ENCODE measurements at regions not wholly inside any gene's neighbourhood (a gene's known extent, or its start where the extent isn't known, plus 50 kb on each side); places are given as distances from the start of the nearest gene placed in this dataset.

DNA sequence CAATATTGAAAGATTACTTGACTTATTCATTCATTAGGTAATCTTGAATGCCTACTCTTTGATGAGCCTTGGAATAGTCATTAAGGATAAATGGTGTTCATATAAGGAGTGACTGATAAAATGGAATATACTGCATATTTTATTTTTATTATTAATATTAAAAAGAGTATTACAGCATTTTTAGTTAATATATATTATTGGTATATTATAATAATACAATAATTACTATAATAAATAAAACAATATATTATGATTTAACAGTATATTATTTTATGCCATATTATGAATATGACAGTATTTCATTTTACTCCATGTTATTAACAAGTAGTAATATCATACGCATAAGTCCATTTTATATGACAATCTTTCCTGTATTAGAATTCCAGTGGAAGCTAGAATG, 490.8 kb upstream of the NFIA start:
- TF ChIP-seq POLR2A (IDR thresholded peaks at IDR 0.05): no peak
- TF ChIP-seq POLR2AphosphoS5 (IDR thresholded peaks at IDR 0.05): no peak
- TF ChIP-seq, protein P1, sequence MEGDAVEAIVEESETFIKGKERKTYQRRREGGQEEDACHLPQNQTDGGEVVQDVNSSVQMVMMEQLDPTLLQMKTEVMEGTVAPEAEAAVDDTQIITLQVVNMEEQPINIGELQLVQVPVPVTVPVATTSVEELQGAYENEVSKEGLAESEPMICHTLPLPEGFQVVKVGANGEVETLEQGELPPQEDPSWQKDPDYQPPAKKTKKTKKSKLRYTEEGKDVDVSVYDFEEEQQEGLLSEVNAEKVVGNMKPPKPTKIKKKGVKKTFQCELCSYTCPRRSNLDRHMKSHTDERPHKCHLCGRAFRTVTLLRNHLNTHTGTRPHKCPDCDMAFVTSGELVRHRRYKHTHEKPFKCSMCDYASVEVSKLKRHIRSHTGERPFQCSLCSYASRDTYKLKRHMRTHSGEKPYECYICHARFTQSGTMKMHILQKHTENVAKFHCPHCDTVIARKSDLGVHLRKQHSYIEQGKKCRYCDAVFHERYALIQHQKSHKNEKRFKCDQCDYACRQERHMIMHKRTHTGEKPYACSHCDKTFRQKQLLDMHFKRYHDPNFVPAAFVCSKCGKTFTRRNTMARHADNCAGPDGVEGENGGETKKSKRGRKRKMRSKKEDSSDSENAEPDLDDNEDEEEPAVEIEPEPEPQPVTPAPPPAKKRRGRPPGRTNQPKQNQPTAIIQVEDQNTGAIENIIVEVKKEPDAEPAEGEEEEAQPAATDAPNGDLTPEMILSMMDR (IDR thresholded peaks at IDR 0.05): no peak

DNA sequence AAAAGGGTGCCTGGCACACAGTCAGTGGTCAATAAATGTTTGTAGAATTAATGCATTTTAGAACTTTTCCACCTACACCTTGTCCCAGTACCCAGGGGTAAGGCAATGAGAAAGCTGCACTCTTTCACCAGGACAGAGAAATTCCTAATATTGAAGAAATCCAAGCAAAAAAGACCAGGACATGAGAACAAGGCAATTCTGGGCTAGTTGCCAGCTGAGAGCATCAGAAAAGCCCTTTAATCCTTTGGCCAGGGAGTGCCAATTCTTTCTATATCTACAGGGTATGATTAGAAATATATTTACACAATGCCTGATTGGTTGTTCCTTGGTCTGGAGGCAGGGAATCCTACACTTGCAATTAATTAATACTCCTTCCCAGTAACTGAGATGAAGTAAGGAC, 492.4 kb upstream of the NFIA start:
- H3K27ac ChIP-seq: no peak overlapping the region
- no peaks in the 10 kb centered on the region for H3K27me3 ChIP-seq
- no peaks in the 10 kb centered on the region for H3K4me1 ChIP-seq
- intact Hi-C loops (cut with DNase I; ENCODE audit: low total_unique reads): no loop called here
- no peak for DNase-seq (ENCODE audit: low spot score in 2 of 2)
- TF ChIP-seq, protein P1 (IDR thresholded peaks at IDR 0.05): no peak
- TF ChIP-seq POLR2A (IDR thresholded peaks at IDR 0.05) (no peak), POLR2AphosphoS5 (IDR thresholded peaks at IDR 0.05) (no peak)
- H3K9me3 ChIP-seq: no peaks in the 10 kb centered on the region
- H3K4me3 ChIP-seq: no peak overlapping the region
- no peaks in the 10 kb centered on the region for H3K36me3 ChIP-seq

More for the DNA sequence above, 490.8 kb upstream of the NFIA start:
- no peaks in the 10 kb centered on the region for H3K4me1 ChIP-seq
- H3K36me3 ChIP-seq: no peaks in the 10 kb centered on the region
- H3K9me3 ChIP-seq: peaks cover 0 to 9% of the 10 kb centered on the region in 2 donors
- no peaks in the 10 kb centered on the region for H3K27me3 ChIP-seq
- H3K4me3 ChIP-seq: no peak overlapping the region
- intact Hi-C loops (cut with DNase I; ENCODE audit: low total_unique reads): no loop called here
- H3K27ac ChIP-seq: no peak overlapping the region
- no peak for DNase-seq (ENCODE audit: low spot score in 2 of 2)

- intact Hi-C loops (cut with DNase I; ENCODE audit: low total_unique reads): no loop called here
- H3K4me1 ChIP-seq: no peaks in the 10 kb centered on the region
- TF ChIP-seq, protein P1 (IDR thresholded peaks at IDR 0.05): no peak
- TF ChIP-seq POLR2A (IDR thresholded peaks at IDR 0.05): no peak
- no peak for TF ChIP-seq POLR2AphosphoS5 (IDR thresholded peaks at IDR 0.05)
- H3K4me3 ChIP-seq: no peak overlapping the region
- H3K27ac ChIP-seq: no peak overlapping the region
- H3K9me3 ChIP-seq: peaks cover under 1 to 5% of the 10 kb centered on the region in 2 donors
- H3K27me3 ChIP-seq: no peaks in the 10 kb centered on the region
- H3K36me3 ChIP-seq: no peaks in the 10 kb centered on the region
- DNase-seq (ENCODE audit: low spot score in 2 of 2): no peak
Measured at GRCh38 chr1:60589046-60589748, 493.2 kb upstream of the NFIA start.

- no peak for DNase-seq (ENCODE audit: low spot score in 2 of 2)
- peaks cover 6% of the 10 kb centered on the region in 2 donors for H3K9me3 ChIP-seq
- TF ChIP-seq POLR2AphosphoS5 (IDR thresholded peaks at IDR 0.05): no peak
- TF ChIP-seq, protein P1 (IDR thresholded peaks at IDR 0.05): no peak
- no peak for TF ChIP-seq POLR2A (IDR thresholded peaks at IDR 0.05)
- no peak overlapping the region for H3K27ac ChIP-seq
- no peak overlapping the region for H3K4me3 ChIP-seq
- no peaks in the 10 kb centered on the region for H3K4me1 ChIP-seq
- intact Hi-C loops (cut with DNase I; ENCODE audit: low total_unique reads): no loop called here
- no peaks in the 10 kb centered on the region for H3K27me3 ChIP-seq
- H3K36me3 ChIP-seq: no peaks in the 10 kb centered on the region
Measured at GRCh38 chr1:60584371-60584770, 498.0 kb upstream of the NFIA start.

DNA sequence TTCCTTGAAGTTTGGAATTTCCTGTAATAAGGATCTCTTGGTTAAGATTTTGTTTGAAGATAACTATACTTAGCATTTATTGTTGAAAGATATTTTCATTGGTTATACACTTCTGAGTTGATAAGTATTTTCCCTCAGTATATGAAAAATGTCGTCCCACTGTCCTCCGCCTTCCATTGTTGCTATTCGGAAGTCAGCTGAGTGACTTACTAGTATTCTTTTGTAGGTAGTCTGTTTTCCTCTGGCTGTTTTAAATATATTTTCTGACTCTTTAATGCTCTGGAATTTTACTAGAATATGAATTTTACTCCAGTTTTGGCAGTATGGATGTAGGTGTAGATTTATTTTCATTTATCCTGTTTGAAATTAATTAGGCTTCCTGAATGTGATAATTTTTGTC, 498.7 kb upstream of the NFIA start:
- Histone ChIP-seq H3K4me3 (no peak overlapping the region), H3K36me3 (no peaks in the 10 kb centered on the region), H3K27me3 (no peaks in the 10 kb centered on the region), H3K27ac (no peak overlapping the region), H3K9me3 (peaks cover 6% of the 10 kb centered on the region in 2 donors), H3K4me1 (no peaks in the 10 kb centered on the region)
- TF ChIP-seq, protein P1 (IDR thresholded peaks at IDR 0.05): no peak
- TF ChIP-seq POLR2AphosphoS5 (IDR thresholded peaks at IDR 0.05): no peak
- TF ChIP-seq POLR2A (IDR thresholded peaks at IDR 0.05): no peak
- intact Hi-C loops (cut with DNase I; ENCODE audit: low total_unique reads): no loop called here
- no peak for DNase-seq (ENCODE audit: low spot score in 2 of 2)

Measured in breast epithelium (tissue), 4 donors.